Fibroblast of skin of abdomen (primary cell): ENCODE measurements at regions not wholly inside any gene's neighbourhood (a gene's known extent, or its start where the extent isn't known, plus 50 kb on each side); places are given as distances from the start of the nearest gene placed in this dataset.
"Not testable (repeated sequence)": the region's sequence is repeated elsewhere in the genome, so short reads cannot be mapped to it uniquely, and the experiment has no call there.

Experiments used
- DNase-seq: peaks from one replicate; pipeline ENCODE4 v3.0.0-alpha.2; 2013

DNA sequence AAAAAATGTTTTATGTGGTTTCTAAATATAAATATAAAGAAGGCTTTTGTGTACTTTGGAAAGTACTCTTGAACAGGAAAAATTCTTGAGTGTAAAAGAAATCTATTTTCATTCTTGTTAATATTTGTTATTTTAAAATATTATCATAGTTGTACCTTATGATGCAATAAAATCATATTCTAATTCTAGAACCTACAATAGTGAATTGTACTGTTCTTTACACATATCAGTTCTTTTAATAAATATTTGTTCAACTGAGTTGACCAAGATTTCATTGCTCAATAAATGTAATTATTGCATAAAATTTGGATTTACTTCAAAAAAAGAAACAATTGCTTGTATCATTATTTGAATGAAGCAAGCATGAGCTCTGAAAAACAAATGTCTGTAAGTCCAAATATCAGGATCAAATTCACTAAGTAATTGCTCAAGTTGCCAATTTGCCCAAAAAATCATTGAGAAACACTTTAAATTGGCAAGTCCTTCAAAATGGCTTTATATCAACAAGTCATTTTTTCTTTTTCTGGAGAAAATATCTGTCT lies 191.6 kb upstream of the SLC16A7 start:
- no peak for DNase-seq

- DNase-seq, result peak; percentile 85
Measured at GRCh38 chr12:59403259-59403932, 192.4 kb upstream of the SLC16A7 start.

GRCh38 chr12:59401862-59402261 lies 194.0 kb upstream of the SLC16A7 start:
- no peak for DNase-seq

GRCh38 chr12:59398164-59398563 lies 197.7 kb upstream of the SLC16A7 start:
- DNase-seq, result no peak

DNA sequence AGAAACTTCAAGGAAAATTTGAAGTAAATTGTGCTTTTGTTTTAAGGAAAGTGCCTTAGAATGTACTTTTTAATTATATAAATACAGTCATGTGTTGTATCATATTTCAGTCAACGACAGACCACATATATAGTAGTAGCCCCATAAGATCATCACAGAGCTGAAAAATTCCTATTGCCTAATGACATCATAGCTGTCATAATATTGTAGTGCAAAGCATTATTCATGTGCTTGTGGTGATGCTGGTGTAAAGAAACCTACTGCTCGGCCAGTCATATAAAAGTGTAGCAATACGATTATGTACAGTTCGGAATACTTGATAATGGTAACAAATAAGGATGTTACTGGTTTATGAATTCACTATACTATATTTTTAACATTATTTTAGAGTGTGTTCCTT lies 198.9 kb upstream of the SLC16A7 start:
- peak; percentile 47 for DNase-seq

GRCh38 chr12:59396519-59396918 lies 199.3 kb upstream of the SLC16A7 start:
- no peak for DNase-seq

- DNase-seq, result not testable (repeated sequence)
Measured at GRCh38 chr12:59395310-59395709, 200.5 kb upstream of the SLC16A7 start.

DNA sequence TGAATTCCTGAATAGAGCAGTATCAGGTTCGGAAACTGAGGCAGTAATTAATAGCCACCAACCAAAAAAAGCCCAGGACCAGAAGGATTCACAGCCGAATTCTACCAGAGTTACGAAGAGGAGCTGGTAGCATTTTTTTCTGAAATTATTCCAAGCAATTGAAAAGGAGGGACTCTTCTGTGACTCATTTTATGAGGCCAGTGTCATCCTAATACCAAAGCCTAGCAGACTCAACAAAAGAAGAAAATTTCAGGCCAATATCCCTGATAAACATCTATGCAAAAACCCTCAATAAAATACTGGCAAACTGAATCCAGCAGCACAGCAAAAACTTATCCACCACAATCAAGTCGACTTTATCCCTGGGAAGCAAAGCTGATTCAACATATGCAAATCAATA lies 202.3 kb upstream of the SLC16A7 start:
- no peak for DNase-seq

DNA sequence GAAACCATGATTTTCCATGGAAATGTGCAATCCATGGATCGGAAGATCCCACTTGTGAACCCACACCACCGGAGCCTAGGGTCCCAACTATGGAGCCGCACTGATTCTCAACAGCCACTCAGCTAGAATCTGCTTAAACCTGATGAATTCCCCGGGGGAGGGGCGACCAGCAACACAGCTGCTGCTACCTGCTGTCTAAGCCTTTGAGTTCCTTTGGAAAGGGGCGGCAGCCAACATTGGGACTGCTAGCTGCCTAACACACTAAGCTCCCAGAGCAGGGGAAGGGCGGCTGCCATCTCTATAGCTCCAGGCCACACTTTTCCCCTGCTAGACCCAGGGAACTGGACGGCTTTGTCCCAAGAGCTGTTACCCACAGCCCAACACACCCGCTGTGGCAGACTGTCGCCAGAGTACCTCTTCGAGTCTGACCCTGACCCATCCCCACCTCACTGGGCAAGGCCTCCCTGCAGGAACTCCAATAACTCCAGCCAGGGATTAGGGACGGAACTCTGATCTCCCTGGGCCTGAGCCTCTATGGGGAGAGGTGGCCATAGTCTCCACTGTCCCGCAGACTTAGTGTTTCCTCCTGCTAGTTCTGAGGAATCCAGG lies 205.8 kb upstream of the SLC16A7 start:
- no peak for DNase-seq

DNA sequence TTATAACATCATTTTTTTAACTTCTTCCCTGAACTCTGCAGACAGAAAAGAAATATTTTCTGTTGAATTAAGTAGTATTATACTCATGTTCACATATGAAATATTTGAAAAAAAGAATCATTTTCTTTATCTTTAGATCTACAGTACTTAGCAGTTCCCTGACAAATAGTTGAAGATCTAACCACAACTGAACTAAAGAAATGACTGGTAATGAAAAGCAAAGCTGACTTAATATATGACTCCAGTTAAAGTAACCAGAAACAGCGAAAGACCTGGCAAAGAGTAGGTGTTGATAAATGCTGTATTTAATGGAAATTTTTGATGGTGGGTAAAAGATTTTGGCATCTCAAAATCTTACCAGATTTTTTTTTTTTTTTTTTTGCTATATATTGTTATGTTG lies 207.1 kb upstream of the SLC16A7 start:
- peak; percentile 24 for DNase-seq

DNA sequence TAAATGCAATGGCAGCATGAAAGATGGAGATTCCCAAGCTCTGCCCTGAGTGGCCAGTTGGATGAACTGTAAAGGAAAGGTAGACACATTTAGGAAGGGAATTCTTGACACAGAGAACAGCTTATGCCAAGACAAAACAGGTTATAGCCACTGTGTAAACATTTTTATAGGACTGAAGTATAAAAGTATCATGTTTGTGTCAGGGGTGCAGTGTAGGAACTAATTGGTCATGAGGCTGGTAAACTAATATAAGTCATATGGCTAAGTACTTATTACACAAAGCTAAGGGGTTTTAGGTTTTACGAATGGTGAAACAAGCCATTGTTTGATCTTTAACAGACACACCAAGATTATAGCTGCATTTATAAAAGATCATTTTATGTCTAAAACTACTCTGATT lies 207.7 kb upstream of the SLC16A7 start:
- no peak for DNase-seq

DNA sequence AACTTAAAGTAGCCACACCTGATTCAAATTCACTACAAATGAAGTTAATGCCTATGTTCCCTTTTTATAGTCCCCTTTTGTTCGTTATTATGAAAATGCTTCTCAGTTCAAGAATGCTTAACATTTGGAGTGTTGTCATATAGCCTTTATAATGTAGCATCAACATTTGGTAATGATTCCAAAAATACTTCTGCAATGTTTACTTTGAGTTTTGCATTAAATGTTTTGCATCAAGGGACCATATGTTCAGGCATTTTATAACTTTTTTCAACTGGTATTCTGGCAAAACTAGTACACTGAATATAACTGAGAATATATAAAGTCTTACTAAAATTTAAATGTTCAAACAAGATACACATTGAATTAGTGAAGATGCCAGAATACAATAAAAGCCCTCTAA lies 209.6 kb upstream of the SLC16A7 start:
- peak; percentile 39 for DNase-seq

- DNase-seq, result peak; percentile 97
Measured at GRCh38 chr12:59383079-59383822, 212.6 kb upstream of the SLC16A7 start.

DNA sequence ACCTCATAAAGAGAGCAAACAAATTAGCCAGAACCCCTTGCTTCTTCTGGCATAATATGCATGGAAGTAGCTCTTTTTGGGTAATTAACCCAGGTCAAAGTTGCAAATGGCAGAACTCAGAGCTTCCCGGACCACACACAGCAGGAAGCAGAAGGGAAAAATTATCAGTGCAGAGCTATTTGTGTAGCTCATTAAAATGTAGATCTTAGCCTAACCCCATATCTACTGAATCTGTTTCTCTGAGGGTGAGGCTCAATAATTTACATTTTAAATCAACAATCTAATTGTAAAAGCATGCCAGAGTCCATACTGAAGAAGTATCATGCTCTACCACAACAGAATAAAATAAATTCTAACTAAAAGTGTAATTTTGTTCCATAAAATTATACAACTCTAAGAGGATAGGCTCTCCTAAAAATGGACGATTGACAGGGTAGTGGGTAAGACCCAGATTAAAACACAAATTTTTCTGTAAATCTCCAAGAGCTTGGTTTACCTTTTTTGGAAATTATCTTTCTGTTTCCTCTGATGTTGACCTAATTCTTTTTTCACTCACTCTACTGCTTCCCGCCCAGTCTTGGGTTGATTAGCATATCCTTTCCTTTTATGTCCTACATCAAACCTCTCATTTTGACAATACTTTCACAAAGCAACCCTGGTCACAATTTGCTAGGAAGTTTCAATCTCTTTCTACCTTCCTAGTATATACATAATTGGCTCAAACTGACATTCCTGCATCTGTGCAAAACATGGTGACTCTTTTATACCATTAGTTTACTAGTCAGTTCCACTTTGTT lies 213.3 kb upstream of the SLC16A7 start:
- peak; percentile 28 for DNase-seq

DNA sequence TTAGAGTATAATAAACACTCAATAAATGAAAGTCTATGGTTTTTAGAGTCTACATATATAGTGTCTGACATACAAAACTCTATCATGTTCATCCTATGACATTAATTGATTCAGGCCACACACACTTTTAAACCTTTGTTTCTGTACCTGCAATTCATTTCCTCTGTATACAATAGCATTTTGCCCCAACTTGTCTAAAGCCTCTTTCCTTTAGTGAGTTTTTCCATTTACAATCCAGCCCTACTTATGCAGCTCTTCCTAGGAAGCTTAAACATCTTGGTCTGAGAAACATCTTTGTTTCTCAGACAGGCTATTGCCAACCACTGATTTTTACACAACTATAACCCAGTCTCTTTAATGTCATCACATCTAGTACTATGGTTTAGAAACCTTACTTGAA lies 214.7 kb upstream of the SLC16A7 start:
- no peak for DNase-seq

- no peak for DNase-seq
Measured at GRCh38 chr12:59375633-59376032, 220.2 kb upstream of the SLC16A7 start.

GRCh38 chr12:59374783-59375182 lies 221.0 kb upstream of the SLC16A7 start:
- no peak for DNase-seq

- DNase-seq, result peak; percentile 60
Measured at GRCh38 chr12:59372956-59373355, 222.9 kb upstream of the SLC16A7 start.

DNA sequence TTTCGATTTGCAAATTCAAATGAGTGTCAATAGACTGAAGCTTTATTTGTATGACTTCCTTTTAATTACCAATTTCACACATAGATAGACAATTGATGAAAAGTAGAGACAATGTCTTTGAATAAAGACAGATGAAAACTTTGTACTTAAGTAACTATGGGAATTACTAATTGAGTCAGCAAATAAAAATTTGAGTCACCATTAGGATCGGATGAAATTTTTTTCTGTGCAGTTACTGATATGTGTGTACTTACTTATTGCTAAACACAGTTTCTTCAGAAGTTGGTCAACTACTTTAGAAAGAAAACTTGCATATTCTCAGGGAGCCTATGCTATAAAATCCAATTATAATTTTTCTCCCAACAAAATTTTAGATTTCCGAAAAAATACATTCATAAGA lies 224.9 kb upstream of the SLC16A7 start:
- DNase-seq, result no peak

DNA sequence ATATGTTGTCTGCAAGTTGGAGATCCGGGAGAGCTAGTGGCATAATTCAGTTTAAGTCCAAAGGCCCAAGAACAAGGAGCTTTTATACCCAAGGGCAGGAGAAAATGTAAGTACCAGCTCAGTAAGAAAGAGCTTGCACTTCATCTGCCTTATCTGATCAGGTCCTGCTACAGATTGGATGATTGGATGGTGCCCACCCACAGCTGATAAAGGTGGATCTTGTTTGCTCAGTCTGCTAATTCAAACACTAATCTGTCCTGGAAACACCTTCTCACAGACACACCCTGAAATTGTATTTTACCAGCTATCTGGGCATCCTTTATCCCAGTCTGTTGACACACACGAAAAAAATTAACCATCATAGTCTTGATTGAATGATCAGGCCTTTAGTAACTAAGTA lies 230.7 kb upstream of the SLC16A7 start:
- no peak for DNase-seq

DNA sequence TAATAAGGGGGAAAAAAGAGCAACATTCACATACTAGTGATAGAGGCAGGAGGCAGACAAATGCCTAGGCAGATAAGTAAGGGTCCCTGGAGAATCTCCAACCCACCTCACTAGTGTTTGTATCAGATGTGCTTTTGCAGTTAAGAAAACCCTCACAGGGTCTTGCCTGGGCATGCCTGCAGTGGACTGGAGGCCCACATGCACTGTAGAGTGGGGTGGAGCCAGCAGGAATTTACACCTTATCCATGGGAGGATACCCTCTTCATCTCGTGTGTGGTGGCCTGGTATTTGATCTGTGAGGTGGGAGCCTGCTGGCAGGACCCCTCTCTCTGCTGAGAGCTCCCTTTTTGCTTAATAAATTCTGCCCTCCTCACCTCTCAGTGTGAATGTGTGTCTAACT lies 238.0 kb upstream of the SLC16A7 start:
- no peak for DNase-seq

- not testable (repeated sequence) for DNase-seq
Measured at GRCh38 chr12:59346248-59346647, 249.6 kb upstream of the SLC16A7 start.

- DNase-seq, result no peak
Measured at GRCh38 chr12:59345406-59345805, 250.4 kb upstream of the SLC16A7 start.
